Stimulated activated CD8-positive, alpha-beta memory T cell treated with anti-CD3 and anti-CD28 coated beads, Interleukin-4, amount 100 ng/mL, for 1 hour (primary cell): ENCODE measurements at regions not wholly inside any gene's neighbourhood (a gene's known extent, or its start where the extent isn't known, plus 50 kb on each side); places are given as distances from the start of the nearest gene placed in this dataset.

Experiments
- DNase-seq, 2 donors: peaks; one replicate each; pipeline ENCODE4 v3.0.0-alpha.2; 2020; ENCODE audit warnings: low read depth in 2 of 2, low spot score in 1 of 2

- DNase-seq: no peak
Measured at GRCh38 chr13:74620711-74621110, 486.5 kb upstream of the KLF12 start.

GRCh38 chr13:74620308-74620707, 486.1 kb upstream of the KLF12 start:
- no peak for DNase-seq

- DNase-seq: no peak
Measured at GRCh38 chr13:74597526-74597925, 463.3 kb upstream of the KLF12 start.

- no peak for DNase-seq
Measured at GRCh38 chr13:74596691-74597090, 462.5 kb upstream of the KLF12 start.

GRCh38 chr13:74593688-74594087, 459.5 kb upstream of the KLF12 start:
- DNase-seq: no peak

GRCh38 chr13:74586847-74587246, 452.6 kb upstream of the KLF12 start:
- DNase-seq: no peak

GRCh38 chr13:74576420-74576819, 442.2 kb upstream of the KLF12 start:
- DNase-seq: no peak

GRCh38 chr13:74575729-74576125, 441.5 kb upstream of the KLF12 start:
- peak in 1 of 2 donors; percentile 3 for DNase-seq

- no peak for DNase-seq
Measured at GRCh38 chr13:74574964-74575728, 440.9 kb upstream of the KLF12 start.

GRCh38 chr13:74573654-74574053, 439.4 kb upstream of the KLF12 start:
- DNase-seq: no peak

GRCh38 chr13:74571811-74572210, 437.6 kb upstream of the KLF12 start:
- DNase-seq: no peak

- no peak for DNase-seq
Measured at GRCh38 chr13:74570834-74571233, 436.6 kb upstream of the KLF12 start.

- DNase-seq: no peak
Measured at GRCh38 chr13:74570046-74570445, 435.8 kb upstream of the KLF12 start.

- DNase-seq: no peak
Measured at GRCh38 chr13:74569251-74569650, 435.0 kb upstream of the KLF12 start.

- no peak for DNase-seq
Measured at GRCh38 chr13:74567485-74567884, 433.3 kb upstream of the KLF12 start.

- DNase-seq: no peak
Measured at GRCh38 chr13:74562381-74562780, 428.2 kb upstream of the KLF12 start.

- DNase-seq: no peak
Measured at GRCh38 chr13:74561155-74561554, 427.0 kb upstream of the KLF12 start.

GRCh38 chr13:74560325-74560724, 426.1 kb upstream of the KLF12 start:
- DNase-seq: no peak

- DNase-seq: no peak
Measured at GRCh38 chr13:74557870-74558269, 423.7 kb upstream of the KLF12 start.

- DNase-seq: no peak
Measured at GRCh38 chr13:74555651-74556420, 421.6 kb upstream of the KLF12 start.

GRCh38 chr13:74555276-74555625, 421.0 kb upstream of the KLF12 start:
- no peak for DNase-seq

GRCh38 chr13:74554569-74555275, 420.5 kb upstream of the KLF12 start:
- no peak for DNase-seq
